ENCODE measurements at regions not wholly inside any gene's neighbourhood (a gene's known extent, or its start where the extent isn't known, plus 50 kb on each side); places are given as distances from the start of the nearest gene placed in this dataset.

DNA sequence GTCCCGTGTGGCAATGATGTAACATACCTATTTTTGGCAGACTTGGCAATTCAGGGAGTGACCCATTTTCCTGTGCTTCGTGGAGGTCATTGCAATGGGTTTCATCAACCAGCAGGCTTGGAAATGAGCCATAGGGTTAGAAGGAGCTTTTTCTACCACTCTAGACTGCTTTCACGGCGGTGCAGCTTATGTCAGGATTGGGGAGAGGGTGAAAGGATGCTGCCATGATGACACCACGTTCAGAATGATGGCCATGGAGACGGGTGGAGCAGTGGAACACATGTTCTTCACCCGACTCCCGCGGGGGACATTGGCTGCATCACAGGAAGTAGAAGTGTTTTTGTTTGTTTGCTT is 220.2 kb downstream of the EMX2 start:
- CTCF ChIA-PET = interaction anchor here (1.5 kb wide), 1 partner anchor 18 kb away, joined by 3 read pairs; no protein-coding TSS in a partner anchor
- H3K4me2 ChIP-seq = no peak overlapping the region
- no peak overlapping the region for H3K27ac ChIP-seq (ENCODE audit: low read depth in 2 of 2, low read length in 1 of 2)
- no peak overlapping the region for H3K4me3 ChIP-seq (ENCODE audit: low read depth in 2 of 2, low read length in 1 of 2)
- no peaks in the 10 kb centered on the region for H3K27me3 ChIP-seq (ENCODE audit: insufficient read depth)
- H4K20me1 ChIP-seq (ENCODE audit: insufficient read depth) = no peaks in the 10 kb centered on the region
- POLR2A ChIA-PET = no interaction called here
- H3F3A ChIP-seq (replicated peaks; ENCODE audit: insufficient read depth) = no peaks in the 10 kb centered on the region
- H3K9ac ChIP-seq = no peak overlapping the region
- no peak for DNase-seq
- TF ChIP-seq NFIC (IDR thresholded peaks at IDR 0.05; ENCODE audit: borderline replicate concordance) (no peak), RCOR1 (IDR thresholded peaks at IDR 0.05; ENCODE audit: low read length) (no peak), FOXJ3 (CRISPR knock-in tag; IDR thresholded peaks at IDR 0.05) (no peak), FOSL2 (IDR thresholded peaks at IDR 0.05; ENCODE audit: borderline replicate concordance, low read depth) (no peak), NRF1 (IDR thresholded peaks at IDR 0.05; ENCODE audit: low read depth, low read length) (no peak), ELF1 (IDR thresholded peaks at IDR 0.05) (no peak), EZH2phosphoT487 (IDR thresholded peaks at IDR 0.05; ENCODE audit: borderline replicate concordance, low read depth) (no peak), GATA2 (CRISPR knock-in tag; IDR thresholded peaks at IDR 0.05) (no peak), TCF12 (IDR thresholded peaks at IDR 0.05) (no peak), RAD21 (IDR thresholded peaks at IDR 0.05; ENCODE audit: low read length) (no peak), JUND (IDR thresholded peaks at IDR 0.05) (no peak)
- TF ChIP-seq, protein P1, sequence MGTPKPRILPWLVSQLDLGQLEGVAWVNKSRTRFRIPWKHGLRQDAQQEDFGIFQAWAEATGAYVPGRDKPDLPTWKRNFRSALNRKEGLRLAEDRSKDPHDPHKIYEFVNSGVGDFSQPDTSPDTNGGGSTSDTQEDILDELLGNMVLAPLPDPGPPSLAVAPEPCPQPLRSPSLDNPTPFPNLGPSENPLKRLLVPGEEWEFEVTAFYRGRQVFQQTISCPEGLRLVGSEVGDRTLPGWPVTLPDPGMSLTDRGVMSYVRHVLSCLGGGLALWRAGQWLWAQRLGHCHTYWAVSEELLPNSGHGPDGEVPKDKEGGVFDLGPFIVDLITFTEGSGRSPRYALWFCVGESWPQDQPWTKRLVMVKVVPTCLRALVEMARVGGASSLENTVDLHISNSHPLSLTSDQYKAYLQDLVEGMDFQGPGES (IDR thresholded peaks at IDR 0.05; ENCODE audit: low read depth, low read length) = no peak
- TF ChIP-seq, protein P2, sequence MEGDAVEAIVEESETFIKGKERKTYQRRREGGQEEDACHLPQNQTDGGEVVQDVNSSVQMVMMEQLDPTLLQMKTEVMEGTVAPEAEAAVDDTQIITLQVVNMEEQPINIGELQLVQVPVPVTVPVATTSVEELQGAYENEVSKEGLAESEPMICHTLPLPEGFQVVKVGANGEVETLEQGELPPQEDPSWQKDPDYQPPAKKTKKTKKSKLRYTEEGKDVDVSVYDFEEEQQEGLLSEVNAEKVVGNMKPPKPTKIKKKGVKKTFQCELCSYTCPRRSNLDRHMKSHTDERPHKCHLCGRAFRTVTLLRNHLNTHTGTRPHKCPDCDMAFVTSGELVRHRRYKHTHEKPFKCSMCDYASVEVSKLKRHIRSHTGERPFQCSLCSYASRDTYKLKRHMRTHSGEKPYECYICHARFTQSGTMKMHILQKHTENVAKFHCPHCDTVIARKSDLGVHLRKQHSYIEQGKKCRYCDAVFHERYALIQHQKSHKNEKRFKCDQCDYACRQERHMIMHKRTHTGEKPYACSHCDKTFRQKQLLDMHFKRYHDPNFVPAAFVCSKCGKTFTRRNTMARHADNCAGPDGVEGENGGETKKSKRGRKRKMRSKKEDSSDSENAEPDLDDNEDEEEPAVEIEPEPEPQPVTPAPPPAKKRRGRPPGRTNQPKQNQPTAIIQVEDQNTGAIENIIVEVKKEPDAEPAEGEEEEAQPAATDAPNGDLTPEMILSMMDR (IDR thresholded peaks at IDR 0.05) = no peak
- TF ChIP-seq, protein P3, sequence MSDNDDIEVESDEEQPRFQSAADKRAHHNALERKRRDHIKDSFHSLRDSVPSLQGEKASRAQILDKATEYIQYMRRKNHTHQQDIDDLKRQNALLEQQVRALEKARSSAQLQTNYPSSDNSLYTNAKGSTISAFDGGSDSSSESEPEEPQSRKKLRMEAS (IDR thresholded peaks at IDR 0.05; ENCODE audit: low read depth) = no peak
- H3K36me3 ChIP-seq (replicated peaks in 1 of 2; ENCODE audit: control insufficient read depth in 1 of 2, insufficient read depth in 2 of 2, low read length in 1 of 2) = no peaks in the 10 kb centered on the region
- no peaks in the 10 kb centered on the region for H3K9me3 ChIP-seq
- H3K79me2 ChIP-seq (ENCODE audit: insufficient read depth) = no peaks in the 10 kb centered on the region
- no peaks in the 10 kb centered on the region for H3K9me2 ChIP-seq
- H2AFZ ChIP-seq (ENCODE audit: low read depth) = no peak overlapping the region
- H3K4me1 ChIP-seq (ENCODE audit: control insufficient read depth in 1 of 2, insufficient read depth in 2 of 2, low read depth in 1 of 2, low read length in 1 of 2) = no peaks in the 10 kb centered on the region
- WGBS (ENCODE audit: low lambda C conversion rate) = 31% methylated on average over 9 of the region's 9 CpGs

DNA sequence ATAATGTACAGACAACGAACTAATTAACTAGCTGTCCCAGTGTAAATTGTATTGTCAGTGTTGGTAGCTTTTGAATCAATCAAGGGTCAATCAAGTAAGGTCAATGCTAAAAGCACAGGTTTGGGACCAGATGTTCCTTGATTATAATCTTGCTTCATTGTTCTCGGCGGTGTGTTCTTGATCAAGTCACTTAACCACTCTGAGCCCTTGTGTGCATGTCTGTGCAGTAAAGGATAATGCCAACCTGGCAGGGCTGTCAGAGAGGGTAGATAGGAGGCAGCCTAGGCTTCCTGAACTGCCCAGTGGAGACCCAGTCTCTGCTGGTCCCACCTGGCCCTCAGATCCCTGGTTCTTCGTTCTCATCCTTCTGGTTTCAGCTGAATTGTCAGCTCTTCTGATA is 221.0 kb downstream of the EMX2 start:
- Histone ChIP-seq H4K20me1 (ENCODE audit: insufficient read depth) (no peaks in the 10 kb centered on the region), H3K27ac (ENCODE audit: low read depth in 2 of 2, low read length in 1 of 2) (no peak overlapping the region), H3K79me2 (ENCODE audit: insufficient read depth) (no peaks in the 10 kb centered on the region), H3K9me2 (no peaks in the 10 kb centered on the region), H3F3A (replicated peaks; ENCODE audit: insufficient read depth) (no peaks in the 10 kb centered on the region), H3K9ac (no peak overlapping the region), H3K27me3 (ENCODE audit: insufficient read depth) (no peaks in the 10 kb centered on the region), H3K4me3 (ENCODE audit: low read depth in 2 of 2, low read length in 1 of 2) (no peak overlapping the region), H3K9me3 (no peaks in the 10 kb centered on the region), H3K36me3 (replicated peaks in 1 of 2; ENCODE audit: control insufficient read depth in 1 of 2, insufficient read depth in 2 of 2, low read length in 1 of 2) (no peaks in the 10 kb centered on the region), H3K4me1 (ENCODE audit: control insufficient read depth in 1 of 2, insufficient read depth in 2 of 2, low read depth in 1 of 2, low read length in 1 of 2) (no peaks in the 10 kb centered on the region), H2AFZ (ENCODE audit: low read depth) (no peak overlapping the region), H3K4me2 (no peak overlapping the region)
- DNase-seq = no peak
- CTCF ChIA-PET = interaction anchor here (1.5 kb wide), 1 partner anchor 19 kb away, joined by 3 read pairs; no protein-coding TSS in a partner anchor
- WGBS (ENCODE audit: low lambda C conversion rate) = 13% methylated on average over 4 of the region's 4 CpGs
- POLR2A ChIA-PET = no interaction called here
- TF ChIP-seq RFX5 (IDR thresholded peaks at IDR 0.05; ENCODE audit: low read length) = no peak
- no peak for TF ChIP-seq MXI1 (IDR thresholded peaks at IDR 0.05; ENCODE audit: low read depth, low read length)
- TF ChIP-seq, protein P4, sequence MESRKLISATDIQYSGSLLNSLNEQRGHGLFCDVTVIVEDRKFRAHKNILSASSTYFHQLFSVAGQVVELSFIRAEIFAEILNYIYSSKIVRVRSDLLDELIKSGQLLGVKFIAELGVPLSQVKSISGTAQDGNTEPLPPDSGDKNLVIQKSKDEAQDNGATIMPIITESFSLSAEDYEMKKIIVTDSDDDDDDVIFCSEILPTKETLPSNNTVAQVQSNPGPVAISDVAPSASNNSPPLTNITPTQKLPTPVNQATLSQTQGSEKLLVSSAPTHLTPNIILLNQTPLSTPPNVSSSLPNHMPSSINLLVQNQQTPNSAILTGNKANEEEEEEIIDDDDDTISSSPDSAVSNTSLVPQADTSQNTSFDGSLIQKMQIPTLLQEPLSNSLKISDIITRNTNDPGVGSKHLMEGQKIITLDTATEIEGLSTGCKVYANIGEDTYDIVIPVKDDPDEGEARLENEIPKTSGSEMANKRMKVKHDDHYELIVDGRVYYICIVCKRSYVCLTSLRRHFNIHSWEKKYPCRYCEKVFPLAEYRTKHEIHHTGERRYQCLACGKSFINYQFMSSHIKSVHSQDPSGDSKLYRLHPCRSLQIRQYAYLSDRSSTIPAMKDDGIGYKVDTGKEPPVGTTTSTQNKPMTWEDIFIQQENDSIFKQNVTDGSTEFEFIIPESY (IDR thresholded peaks at IDR 0.05; ENCODE audit: borderline replicate concordance, low read depth) = no peak
- no peak for TF ChIP-seq JUND (IDR thresholded peaks at IDR 0.05)
- TF ChIP-seq, protein P3 (IDR thresholded peaks at IDR 0.05; ENCODE audit: low read depth) = no peak
- TF ChIP-seq, protein P5, sequence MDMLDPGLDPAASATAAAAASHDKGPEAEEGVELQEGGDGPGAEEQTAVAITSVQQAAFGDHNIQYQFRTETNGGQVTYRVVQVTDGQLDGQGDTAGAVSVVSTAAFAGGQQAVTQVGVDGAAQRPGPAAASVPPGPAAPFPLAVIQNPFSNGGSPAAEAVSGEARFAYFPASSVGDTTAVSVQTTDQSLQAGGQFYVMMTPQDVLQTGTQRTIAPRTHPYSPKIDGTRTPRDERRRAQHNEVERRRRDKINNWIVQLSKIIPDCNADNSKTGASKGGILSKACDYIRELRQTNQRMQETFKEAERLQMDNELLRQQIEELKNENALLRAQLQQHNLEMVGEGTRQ (IDR thresholded peaks at IDR 0.05; ENCODE audit: borderline replicate concordance, low read depth, low read length) = no peak
- TF ChIP-seq, protein P6, sequence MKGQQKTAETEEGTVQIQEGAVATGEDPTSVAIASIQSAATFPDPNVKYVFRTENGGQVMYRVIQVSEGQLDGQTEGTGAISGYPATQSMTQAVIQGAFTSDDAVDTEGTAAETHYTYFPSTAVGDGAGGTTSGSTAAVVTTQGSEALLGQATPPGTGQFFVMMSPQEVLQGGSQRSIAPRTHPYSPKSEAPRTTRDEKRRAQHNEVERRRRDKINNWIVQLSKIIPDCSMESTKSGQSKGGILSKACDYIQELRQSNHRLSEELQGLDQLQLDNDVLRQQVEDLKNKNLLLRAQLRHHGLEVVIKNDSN (IDR thresholded peaks at IDR 0.05; ENCODE audit: borderline replicate concordance, low read depth) = no peak
- TF ChIP-seq CHD2 (IDR thresholded peaks at IDR 0.05; ENCODE audit: low read length, partially characterized antibody) = no peak
- no peak for TF ChIP-seq FOSL2 (IDR thresholded peaks at IDR 0.05; ENCODE audit: borderline replicate concordance, low read depth)
- no peak for TF ChIP-seq RAD21 (IDR thresholded peaks at IDR 0.05; ENCODE audit: low read length)
- no peak for TF ChIP-seq MEF2A (IDR thresholded peaks at IDR 0.05; ENCODE audit: borderline replicate concordance, low read depth)

Data from SK-N-SH (cell line).